ENCODE measurements at regions not wholly inside any gene's neighbourhood (a gene's known extent, or its start where the extent isn't known, plus 50 kb on each side); places are given as distances from the start of the nearest gene placed in this dataset.

GRCh38 chr9:107833295-107833694, 343.7 kb upstream of the KLF4 start:
- H3K4me3 ChIP-seq (ENCODE audit: control insufficient read depth in 2 of 3, extremely low read depth in 1 of 3, insufficient read depth in 2 of 3, low read depth in 1 of 3, low read length in 3 of 3): no peak overlapping the region
- no peaks in the 10 kb centered on the region for H4K20me1 ChIP-seq (ENCODE audit: control insufficient read depth, extremely low read depth, insufficient read depth, low read length)
- H3K36me3 ChIP-seq (ENCODE audit: control insufficient read depth in 2 of 2, extremely low read depth in 1 of 2, insufficient read depth in 2 of 2, low read length in 2 of 2): no peaks in the 10 kb centered on the region
- H3K9ac ChIP-seq (ENCODE audit: control insufficient read depth, extremely low read depth, insufficient read depth, low read length): no peak overlapping the region
- no peak overlapping the region for H3K27ac ChIP-seq (ENCODE audit: control insufficient read depth, insufficient read depth, low read length)
- H3K79me2 ChIP-seq (ENCODE audit: control insufficient read depth, insufficient read depth, low read length): no peaks in the 10 kb centered on the region
- DNase-seq (ENCODE audit: low read depth, low spot score): no peak
- no peak for FAIRE-seq
- dilution Hi-C loops (cut with MboI; ENCODE audit: extremely low pct_ligation_motif_present, low sequenced_read_pairs): no loop called here
- no peak overlapping the region for H3K4me2 ChIP-seq (ENCODE audit: control insufficient read depth, extremely low read depth, insufficient read depth, low read depth, low read length)
- H3K9me3 ChIP-seq (ENCODE audit: control insufficient read depth, low read depth, low read length): no peaks in the 10 kb centered on the region
- H3K9me1 ChIP-seq (ENCODE audit: control insufficient read depth, extremely low read depth, insufficient read depth, low read length): no peaks in the 10 kb centered on the region
- TF ChIP-seq CTCF (optimal IDR thresholded peaks at IDR 0.05 in 1 of 3, IDR thresholded peaks at IDR 0.05 in 1 of 3, conservative IDR thresholded peaks at IDR 0.05 in 1 of 3; ENCODE audit: extremely low read depth in 1 of 3, insufficient read depth in 2 of 3, low read length in 3 of 3): no peak
- H3K27me3 ChIP-seq (ENCODE audit: control insufficient read depth, extremely low read depth, insufficient read depth, low read length): no peaks in the 10 kb centered on the region
- H2AFZ ChIP-seq (ENCODE audit: control insufficient read depth, low read length): no peak overlapping the region
- H3K4me1 ChIP-seq (ENCODE audit: control insufficient read depth, extremely low read depth, insufficient read depth, low read length): no peaks in the 10 kb centered on the region

GRCh38 chr9:107832871-107833270, 343.3 kb upstream of the KLF4 start:
- H4K20me1 ChIP-seq (ENCODE audit: control insufficient read depth, extremely low read depth, insufficient read depth, low read length): no peaks in the 10 kb centered on the region
- H3K79me2 ChIP-seq (ENCODE audit: control insufficient read depth, insufficient read depth, low read length): no peaks in the 10 kb centered on the region
- DNase-seq (ENCODE audit: low read depth, low spot score) (no peak), FAIRE-seq (no peak)
- no peak for TF ChIP-seq EZH2 (IDR thresholded peaks at IDR 0.05; ENCODE audit: low read length)
- no peak for TF ChIP-seq CTCF (optimal IDR thresholded peaks at IDR 0.05 in 1 of 3, IDR thresholded peaks at IDR 0.05 in 1 of 3, conservative IDR thresholded peaks at IDR 0.05 in 1 of 3; ENCODE audit: extremely low read depth in 1 of 3, insufficient read depth in 2 of 3, low read length in 3 of 3)
- H3K36me3 ChIP-seq (ENCODE audit: control insufficient read depth in 2 of 2, extremely low read depth in 1 of 2, insufficient read depth in 2 of 2, low read length in 2 of 2): no peaks in the 10 kb centered on the region
- H3K27ac ChIP-seq (ENCODE audit: control insufficient read depth, insufficient read depth, low read length): no peak overlapping the region
- H3K9me3 ChIP-seq (ENCODE audit: control insufficient read depth, low read depth, low read length): no peaks in the 10 kb centered on the region
- no peaks in the 10 kb centered on the region for H3K27me3 ChIP-seq (ENCODE audit: control insufficient read depth, extremely low read depth, insufficient read depth, low read length)
- no peaks in the 10 kb centered on the region for H3K9me1 ChIP-seq (ENCODE audit: control insufficient read depth, extremely low read depth, insufficient read depth, low read length)
- no peaks in the 10 kb centered on the region for H3K4me1 ChIP-seq (ENCODE audit: control insufficient read depth, extremely low read depth, insufficient read depth, low read length)
- no peak overlapping the region for H3K9ac ChIP-seq (ENCODE audit: control insufficient read depth, extremely low read depth, insufficient read depth, low read length)
- H2AFZ ChIP-seq (ENCODE audit: control insufficient read depth, low read length): no peak overlapping the region
- H3K4me2 ChIP-seq (ENCODE audit: control insufficient read depth, extremely low read depth, insufficient read depth, low read depth, low read length): no peak overlapping the region
- dilution Hi-C loops (cut with MboI; ENCODE audit: extremely low pct_ligation_motif_present, low sequenced_read_pairs): no loop called here
- no peak overlapping the region for H3K4me3 ChIP-seq (ENCODE audit: control insufficient read depth in 2 of 3, extremely low read depth in 1 of 3, insufficient read depth in 2 of 3, low read depth in 1 of 3, low read length in 3 of 3)

Measured in keratinocyte (primary cell).